ENCODE measurements at regions not wholly inside any gene's neighbourhood (a gene's known extent, or its start where the extent isn't known, plus 50 kb on each side); places are given as distances from the start of the nearest gene placed in this dataset.

DNA sequence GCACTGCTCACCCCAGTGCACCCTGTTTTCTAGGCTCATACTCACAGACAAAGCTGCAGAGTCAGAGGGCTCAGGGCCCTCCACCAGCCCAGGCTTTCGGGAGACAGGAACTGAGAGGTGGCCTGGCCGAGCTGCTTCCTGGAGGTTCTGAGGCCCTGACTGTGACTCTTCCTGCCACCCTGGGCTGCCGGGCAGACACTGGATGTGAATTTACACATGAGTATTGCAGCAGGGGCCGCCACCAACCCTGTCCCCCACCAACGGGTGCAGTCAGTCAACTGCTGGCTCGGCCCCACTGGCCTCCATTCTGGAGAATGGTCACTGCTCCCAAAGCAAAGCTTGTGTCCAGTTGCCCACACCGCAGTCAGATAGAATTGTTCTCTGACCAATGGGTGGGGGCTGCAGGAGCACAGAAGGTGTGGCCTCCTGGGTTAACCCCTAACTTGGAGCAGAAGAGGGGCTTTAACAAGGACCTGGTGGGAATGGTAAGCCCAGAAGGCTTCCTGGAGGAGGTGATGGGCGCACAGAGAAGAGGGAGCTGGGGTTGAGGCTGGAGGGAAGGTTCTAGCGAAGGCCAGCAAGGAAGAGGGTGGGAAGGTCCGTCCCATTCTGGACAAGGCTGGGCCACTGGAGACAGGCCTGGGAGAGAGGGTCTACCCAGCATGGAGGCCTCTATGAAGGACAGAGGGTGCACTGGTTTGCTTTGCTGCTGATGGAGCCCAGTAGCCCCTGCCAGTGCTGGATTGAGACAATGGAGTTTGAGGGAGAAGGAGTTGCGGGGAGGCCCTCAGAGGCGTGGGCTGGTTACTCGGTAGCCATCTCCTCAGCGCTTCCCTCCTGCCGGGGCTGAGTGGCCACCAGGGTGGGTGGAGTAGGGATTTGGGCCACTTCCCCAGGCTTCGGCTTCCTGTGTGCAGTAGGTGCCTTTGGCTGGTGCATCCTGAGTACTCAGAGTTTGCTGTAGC is 135.3 kb downstream of the CPZ start:
- H3K36me3 Mint-ChIP-seq (ENCODE audit: insufficient read depth, unreplicated experiment): no peaks in the 10 kb centered on the region
- H3K9me3 Mint-ChIP-seq (ENCODE audit: unreplicated experiment): peaks cover 14% of the 10 kb centered on the region
- H3K4me3 Mint-ChIP-seq (ENCODE audit: unreplicated experiment): no peak overlapping the region
- H3K27me3 Mint-ChIP-seq (ENCODE audit: insufficient read depth, unreplicated experiment): peaks cover 13% of the 10 kb centered on the region
- H3K27ac Mint-ChIP-seq (ENCODE audit: low read depth, unreplicated experiment): no peak overlapping the region
- H3K4me1 Mint-ChIP-seq (ENCODE audit: insufficient read depth, unreplicated experiment): peaks cover 5% of the 10 kb centered on the region
- intact Hi-C loops (cut with micrococcal nuclease): no loop called here
- TF ChIP-seq, protein P1, sequence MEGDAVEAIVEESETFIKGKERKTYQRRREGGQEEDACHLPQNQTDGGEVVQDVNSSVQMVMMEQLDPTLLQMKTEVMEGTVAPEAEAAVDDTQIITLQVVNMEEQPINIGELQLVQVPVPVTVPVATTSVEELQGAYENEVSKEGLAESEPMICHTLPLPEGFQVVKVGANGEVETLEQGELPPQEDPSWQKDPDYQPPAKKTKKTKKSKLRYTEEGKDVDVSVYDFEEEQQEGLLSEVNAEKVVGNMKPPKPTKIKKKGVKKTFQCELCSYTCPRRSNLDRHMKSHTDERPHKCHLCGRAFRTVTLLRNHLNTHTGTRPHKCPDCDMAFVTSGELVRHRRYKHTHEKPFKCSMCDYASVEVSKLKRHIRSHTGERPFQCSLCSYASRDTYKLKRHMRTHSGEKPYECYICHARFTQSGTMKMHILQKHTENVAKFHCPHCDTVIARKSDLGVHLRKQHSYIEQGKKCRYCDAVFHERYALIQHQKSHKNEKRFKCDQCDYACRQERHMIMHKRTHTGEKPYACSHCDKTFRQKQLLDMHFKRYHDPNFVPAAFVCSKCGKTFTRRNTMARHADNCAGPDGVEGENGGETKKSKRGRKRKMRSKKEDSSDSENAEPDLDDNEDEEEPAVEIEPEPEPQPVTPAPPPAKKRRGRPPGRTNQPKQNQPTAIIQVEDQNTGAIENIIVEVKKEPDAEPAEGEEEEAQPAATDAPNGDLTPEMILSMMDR (IDR thresholded peaks at IDR 0.05; ENCODE audit: unreplicated experiment): no peak
- BruUV-seq (replicated peaks): no TSS peak
- CTCF ChIA-PET: interaction anchor here (0.8 kb wide), 1 partner anchor 1132 kb away, joined by 6 read pairs; no protein-coding TSS in a partner anchor
- DNase-seq (ENCODE audit: unreplicated experiment): no peak
- POLR2A ChIA-PET: no interaction called here

DNA sequence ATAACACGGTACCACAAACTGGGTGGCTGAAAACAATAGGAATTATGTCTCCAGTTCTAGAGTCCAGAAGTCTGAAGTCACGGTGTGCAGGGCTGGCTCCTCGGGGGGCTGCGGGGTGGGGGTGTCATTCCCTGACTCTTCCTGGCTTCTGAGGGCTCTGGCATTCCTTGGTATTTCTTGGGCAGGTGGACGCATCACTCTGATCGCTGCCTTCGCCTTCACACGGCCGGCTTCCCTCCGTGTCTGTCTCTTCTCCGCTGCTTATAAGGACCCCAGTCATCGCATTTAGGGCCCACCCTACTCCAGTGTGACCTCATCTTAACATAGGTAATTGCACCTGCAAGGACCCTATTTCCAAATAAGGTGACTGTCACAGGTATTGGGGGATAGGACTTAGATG is 134.6 kb downstream of the CPZ start:
- Mint-ChIP-seq H3K27me3 (ENCODE audit: insufficient read depth, unreplicated experiment) (peaks cover 13% of the 10 kb centered on the region), H3K9me3 (ENCODE audit: unreplicated experiment) (peaks cover 8% of the 10 kb centered on the region), H3K4me1 (ENCODE audit: insufficient read depth, unreplicated experiment) (peaks cover 5% of the 10 kb centered on the region), H3K4me3 (ENCODE audit: unreplicated experiment) (no peak overlapping the region), H3K36me3 (ENCODE audit: insufficient read depth, unreplicated experiment) (no peaks in the 10 kb centered on the region), H3K27ac (ENCODE audit: low read depth, unreplicated experiment) (no peak overlapping the region)
- TF ChIP-seq, protein P1 (IDR thresholded peaks at IDR 0.05; ENCODE audit: unreplicated experiment): no peak
- no TSS peak for BruUV-seq (replicated peaks)
- no peak for DNase-seq (ENCODE audit: unreplicated experiment)
- ChIA-PET CTCF (interaction anchor here (0.8 kb wide), 1 partner anchor 1131 kb away, joined by 6 read pairs; no protein-coding TSS in a partner anchor), POLR2A (no interaction called here)
- intact Hi-C loops (cut with micrococcal nuclease): no loop called here

DNA sequence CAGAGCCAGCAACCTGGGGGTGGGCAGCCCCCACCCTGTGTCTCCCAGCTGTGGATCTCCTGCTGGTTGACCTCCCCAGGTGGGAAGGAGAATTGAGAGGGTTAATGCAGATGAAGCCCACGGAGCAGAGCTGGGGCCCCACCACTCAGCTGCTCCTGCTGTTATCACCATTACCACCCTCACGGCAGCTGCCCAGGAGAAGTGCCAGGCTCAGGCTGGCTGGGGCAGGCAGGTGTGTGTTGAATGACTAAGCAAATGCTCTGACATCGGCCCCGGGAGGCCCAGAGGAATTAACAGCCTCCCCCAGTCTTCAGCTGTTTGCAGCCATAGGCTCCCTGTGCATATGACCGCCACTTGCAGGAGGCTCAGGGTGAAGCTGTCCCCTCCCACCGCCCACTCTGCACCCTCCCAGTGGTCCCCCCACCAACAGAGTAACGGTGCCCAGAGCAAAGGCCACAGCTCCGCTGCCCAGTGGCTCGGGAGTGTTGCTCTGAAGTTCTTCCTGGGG is 133.8 kb downstream of the CPZ start:
- H3K27ac Mint-ChIP-seq (ENCODE audit: low read depth, unreplicated experiment): no peak overlapping the region
- no peak for DNase-seq (ENCODE audit: unreplicated experiment)
- TF ChIP-seq, protein P1 (IDR thresholded peaks at IDR 0.05; ENCODE audit: unreplicated experiment): no peak
- intact Hi-C loops (cut with micrococcal nuclease): no loop called here
- peaks cover 7% of the 10 kb centered on the region for H3K9me3 Mint-ChIP-seq (ENCODE audit: unreplicated experiment)
- H3K27me3 Mint-ChIP-seq (ENCODE audit: insufficient read depth, unreplicated experiment): peaks cover 13% of the 10 kb centered on the region
- no peaks in the 10 kb centered on the region for H3K36me3 Mint-ChIP-seq (ENCODE audit: insufficient read depth, unreplicated experiment)
- H3K4me1 Mint-ChIP-seq (ENCODE audit: insufficient read depth, unreplicated experiment): peaks cover 5% of the 10 kb centered on the region
- no peak overlapping the region for H3K4me3 Mint-ChIP-seq (ENCODE audit: unreplicated experiment)
- no TSS peak for BruUV-seq (replicated peaks)
- ChIA-PET CTCF (no interaction called here), POLR2A (interaction anchor here (0.7 kb wide), 1 partner anchor 960 kb away, joined by 3 read pairs; no protein-coding TSS in a partner anchor)

DNA sequence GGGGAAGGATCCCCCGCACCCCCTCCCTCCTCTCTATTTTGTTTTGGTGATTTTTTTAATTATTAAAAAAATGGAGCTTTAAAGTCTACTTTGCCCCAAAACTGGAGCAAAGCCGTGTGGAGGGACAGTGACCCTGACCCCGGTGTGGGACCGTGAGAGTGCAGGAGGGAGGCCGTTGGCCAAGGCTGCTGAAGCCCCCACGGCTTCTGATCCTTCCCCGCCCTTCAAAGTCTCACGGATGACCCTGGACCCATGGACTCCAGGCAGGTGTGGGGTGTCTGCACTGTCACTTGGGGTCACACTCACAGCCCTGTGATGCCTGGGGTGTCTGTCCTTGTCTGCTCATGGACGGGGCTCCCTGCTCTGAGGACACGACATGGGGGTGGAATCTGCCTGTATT is 133.3 kb downstream of the CPZ start:
- Mint-ChIP-seq H3K27ac (ENCODE audit: low read depth, unreplicated experiment) (no peak overlapping the region), H3K27me3 (ENCODE audit: insufficient read depth, unreplicated experiment) (peaks cover 13% of the 10 kb centered on the region), H3K9me3 (ENCODE audit: unreplicated experiment) (peaks cover 7% of the 10 kb centered on the region), H3K36me3 (ENCODE audit: insufficient read depth, unreplicated experiment) (no peaks in the 10 kb centered on the region), H3K4me1 (ENCODE audit: insufficient read depth, unreplicated experiment) (peaks cover 5% of the 10 kb centered on the region), H3K4me3 (ENCODE audit: unreplicated experiment) (no peak overlapping the region)
- POLR2A ChIA-PET: interaction anchor here (0.7 kb wide), 1 partner anchor 961 kb away, joined by 3 read pairs; no protein-coding TSS in a partner anchor
- CTCF ChIA-PET: no interaction called here
- TF ChIP-seq, protein P1 (IDR thresholded peaks at IDR 0.05; ENCODE audit: unreplicated experiment): no peak
- no TSS peak for BruUV-seq (replicated peaks)
- intact Hi-C loops (cut with micrococcal nuclease): no loop called here
- no peak for DNase-seq (ENCODE audit: unreplicated experiment)

Data from MCF 10A (cell line).